Mesothelial cell of epicardium (in vitro differentiated cells): ENCODE measurements at regions not wholly inside any gene's neighbourhood (a gene's known extent, or its start where the extent isn't known, plus 50 kb on each side); places are given as distances from the start of the nearest gene placed in this dataset.

Experiments used
- DNase-seq, 2 experiments: peaks; one replicate each; pipeline ENCODE4 v3.0.0; 2021; ENCODE audit warnings: low spot score in 2 of 2; ENCODE audit not compliant: unreplicated experiment in 2 of 2
- H3K27ac Mint-ChIP-seq: 2 replicates; pipeline ENCODE4 v1.8.0; 2021; ENCODE audit warnings: mixed read lengths
- H3K27me3 Mint-ChIP-seq: 2 replicates; pipeline ENCODE4 v1.8.0; 2021; ENCODE audit warnings: low read depth, mixed read lengths
- H3K36me3 Mint-ChIP-seq: 2 replicates; pipeline ENCODE4 v1.8.0; 2021; ENCODE audit warnings: mixed read lengths
- H3K4me1 Mint-ChIP-seq: 2 replicates; pipeline ENCODE4 v1.8.0; 2021; ENCODE audit warnings: mixed read lengths
- H3K4me3 Mint-ChIP-seq: 2 replicates; pipeline ENCODE4 v1.8.0; 2021; ENCODE audit warnings: mild to moderate bottlenecking, moderate library complexity, mixed read lengths
- H3K9me3 Mint-ChIP-seq: 2 replicates; pipeline ENCODE4 v1.8.0; 2021; ENCODE audit warnings: mixed read lengths
- CTCF ChIP-seq: fragments of 200-600 bp; sonication (generic); IDR thresholded peaks from one replicate; pipeline ENCODE4 v1.5.0; 2021; ENCODE audit warnings: antibody characterized with exemption; ENCODE audit not compliant: unreplicated experiment

- Mint-ChIP-seq H3K4me1 (peaks cover 17% of the 10 kb centered on the region), H3K4me3 (no peak overlapping the region), H3K9me3 (no peaks in the 10 kb centered on the region), H3K27ac (no peak overlapping the region), H3K36me3 (no peaks in the 10 kb centered on the region), H3K27me3 (no peaks in the 10 kb centered on the region)
- TF ChIP-seq CTCF = no peak
- DNase-seq = no peak
Observed at GRCh38 chr4:71201057-71201456, 137.8 kb upstream of the SLC4A4 start.

DNA sequence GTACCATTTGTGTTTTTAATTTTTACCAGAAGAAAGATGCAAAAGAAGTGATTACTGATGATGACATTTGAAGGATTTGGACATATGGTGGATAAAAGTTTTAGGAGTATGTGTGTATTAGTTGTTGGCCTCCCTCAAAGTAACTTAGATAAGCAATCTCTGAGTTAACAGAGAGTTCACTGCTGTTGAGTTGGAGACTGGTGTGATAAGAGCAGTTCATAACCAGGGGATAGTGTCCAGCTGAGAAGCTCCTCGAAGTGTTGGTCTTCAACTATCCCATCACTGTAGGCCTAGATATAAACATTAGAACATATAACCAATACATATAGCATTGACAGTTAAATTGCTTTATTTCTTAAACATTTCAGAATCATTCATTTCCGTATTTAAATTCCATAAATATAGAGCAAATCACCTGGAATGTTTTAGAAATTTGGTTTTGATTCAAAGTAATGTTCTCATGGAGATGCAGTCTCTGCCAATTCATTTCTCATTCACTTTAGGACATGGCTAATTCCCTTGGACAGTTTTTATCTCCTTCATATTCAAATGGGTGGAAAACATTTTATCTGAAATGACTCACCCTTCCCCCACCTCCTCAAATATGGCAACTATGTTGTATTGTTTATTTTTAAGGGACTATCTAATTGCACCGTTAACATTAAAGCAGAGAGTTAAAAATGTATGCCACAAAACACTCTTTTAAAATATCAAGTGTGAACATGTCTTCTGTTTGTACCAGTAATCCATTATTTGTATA lies 136.8 kb upstream of the SLC4A4 start:
- peaks cover 15% of the 10 kb centered on the region for H3K4me1 Mint-ChIP-seq
- no peak overlapping the region for H3K4me3 Mint-ChIP-seq
- H3K27ac Mint-ChIP-seq = peak overlapping the region; percentile 62
- no peak for DNase-seq
- no peaks in the 10 kb centered on the region for H3K27me3 Mint-ChIP-seq
- H3K9me3 Mint-ChIP-seq = no peaks in the 10 kb centered on the region
- no peaks in the 10 kb centered on the region for H3K36me3 Mint-ChIP-seq
- no peak for TF ChIP-seq CTCF

DNA sequence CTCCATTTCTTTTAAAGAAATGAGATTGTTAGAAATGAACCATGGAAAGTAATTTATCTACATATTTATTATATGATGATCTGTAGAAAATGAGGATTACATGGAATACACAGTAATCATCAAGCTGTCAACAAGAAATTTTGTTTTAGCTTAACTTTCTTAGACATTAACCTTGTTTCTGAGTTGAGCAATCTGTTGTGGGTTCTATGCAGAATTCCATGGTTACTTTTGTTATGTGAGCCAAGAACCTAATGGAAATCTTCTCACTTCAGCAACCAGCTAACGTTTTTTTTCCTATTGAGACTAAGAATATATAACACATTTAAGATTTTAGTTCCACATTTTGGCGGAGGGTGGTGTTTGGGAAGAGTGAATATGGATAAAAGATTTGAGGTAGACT lies 136.1 kb upstream of the SLC4A4 start:
- no peaks in the 10 kb centered on the region for H3K36me3 Mint-ChIP-seq
- no peak for DNase-seq
- TF ChIP-seq CTCF = no peak
- peaks cover 15% of the 10 kb centered on the region for H3K4me1 Mint-ChIP-seq
- H3K4me3 Mint-ChIP-seq = no peak overlapping the region
- no peak overlapping the region for H3K27ac Mint-ChIP-seq
- no peaks in the 10 kb centered on the region for H3K9me3 Mint-ChIP-seq
- no peaks in the 10 kb centered on the region for H3K27me3 Mint-ChIP-seq

GRCh38 chr4:71204056-71204455 lies 134.8 kb upstream of the SLC4A4 start:
- Mint-ChIP-seq H3K4me3 (no peak overlapping the region), H3K27me3 (no peaks in the 10 kb centered on the region), H3K4me1 (peaks cover 18% of the 10 kb centered on the region), H3K36me3 (no peaks in the 10 kb centered on the region), H3K9me3 (no peaks in the 10 kb centered on the region), H3K27ac (no peak overlapping the region)
- no peak for TF ChIP-seq CTCF
- DNase-seq = no peak

DNA sequence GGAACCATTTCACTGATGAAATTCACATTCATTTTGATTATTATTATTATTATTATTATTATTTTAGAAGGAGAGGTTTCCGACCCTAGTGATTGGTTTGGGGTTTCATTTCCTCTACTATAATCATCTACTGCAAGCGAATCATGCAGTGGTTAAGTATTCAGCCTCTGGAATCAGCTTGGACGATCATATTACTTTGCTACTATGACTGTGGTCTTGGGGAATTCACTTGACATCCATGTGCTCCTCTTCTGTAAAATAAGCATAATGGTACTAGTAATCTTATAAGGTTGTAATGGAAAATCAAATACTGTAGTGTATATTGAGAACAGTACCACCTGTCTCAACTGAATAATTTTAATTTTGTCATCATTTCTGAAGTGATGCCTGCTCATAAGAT lies 132.1 kb upstream of the SLC4A4 start:
- Mint-ChIP-seq H3K4me1 (peaks cover 20% of the 10 kb centered on the region), H3K4me3 (no peak overlapping the region), H3K27me3 (no peaks in the 10 kb centered on the region), H3K9me3 (no peaks in the 10 kb centered on the region), H3K27ac (no peak overlapping the region), H3K36me3 (no peaks in the 10 kb centered on the region)
- no peak for DNase-seq
- no peak for TF ChIP-seq CTCF

- Mint-ChIP-seq H3K27me3 (no peaks in the 10 kb centered on the region), H3K27ac (no peak overlapping the region), H3K36me3 (no peaks in the 10 kb centered on the region), H3K9me3 (no peaks in the 10 kb centered on the region), H3K4me1 (peaks cover 19% of the 10 kb centered on the region), H3K4me3 (no peak overlapping the region)
- no peak for DNase-seq
- TF ChIP-seq CTCF = no peak
Observed at GRCh38 chr4:71209161-71209560, 129.7 kb upstream of the SLC4A4 start.
